SJSA1 (cell line): ENCODE measurements at regions not wholly inside any gene's neighbourhood (a gene's known extent, or its start where the extent isn't known, plus 50 kb on each side); places are given as distances from the start of the nearest gene placed in this dataset.

Experiments used
- DNase-seq, 2 experiments: peaks; one replicate each; pipeline ENCODE4 v3.0.0-alpha.2; 2015 to 2020; ENCODE audit warnings: low spot score in 2 of 2, low read depth in 1 of 2
- H3K27ac ChIP-seq: fragments of 250-450 bp; sonication (Bioruptor Pico); 2 replicates; pipeline ENCODE4 v1.5.1; 2020; ENCODE audit warnings: mild to moderate bottlenecking, moderate library complexity
- H3K27me3 ChIP-seq: fragments of 250-450 bp; sonication (Bioruptor Pico); replicated peaks from 2 replicates; pipeline ENCODE4 v1.5.1; 2020; ENCODE audit warnings: mild to moderate bottlenecking, moderate library complexity
- H3K36me3 ChIP-seq: fragments of 250-450 bp; sonication (Bioruptor Pico); 2 replicates; pipeline ENCODE4 v1.5.1; 2020; ENCODE audit warnings: mild to moderate bottlenecking
- H3K4me1 ChIP-seq: fragments of 250-450 bp; sonication (Bioruptor Pico); replicated peaks from 2 replicates; pipeline ENCODE4 v1.6.1; 2021; ENCODE audit warnings: mild to moderate bottlenecking
- H3K4me3 ChIP-seq: fragments of 250-450 bp; sonication (Bioruptor Pico); 2 replicates; pipeline ENCODE4 v1.5.1; 2020; ENCODE audit warnings: mild to moderate bottlenecking
- H3K9me3 ChIP-seq: fragments of 250-450 bp; sonication (Bioruptor Pico); replicated peaks from 2 replicates; pipeline ENCODE4 v1.5.1; 2020; ENCODE audit warnings: mild to moderate bottlenecking

GRCh38 chr17:51499897-51500296 lies 239.6 kb downstream of the UTP18 start:
- Histone ChIP-seq H3K36me3 (no peaks in the 10 kb centered on the region), H3K27ac (no peak overlapping the region), H3K4me1 (no peaks in the 10 kb centered on the region), H3K4me3 (no peak overlapping the region), H3K9me3 (no peaks in the 10 kb centered on the region), H3K27me3 (peaks cover 3% of the 10 kb centered on the region; the same call in 1 of the 2 replicates)
- no peak for DNase-seq

GRCh38 chr17:51500454-51500853 lies 240.1 kb downstream of the UTP18 start:
- H3K27me3 ChIP-seq, result peaks cover 4% of the 10 kb centered on the region; the same call in 1 of the 2 replicates
- no peaks in the 10 kb centered on the region for H3K4me1 ChIP-seq
- DNase-seq, result no peak
- H3K4me3 ChIP-seq, result no peak overlapping the region
- no peaks in the 10 kb centered on the region for H3K36me3 ChIP-seq
- H3K9me3 ChIP-seq, result no peaks in the 10 kb centered on the region
- no peak overlapping the region for H3K27ac ChIP-seq

- H3K27me3 ChIP-seq, result peaks cover 4% of the 10 kb centered on the region; the same call in 1 of the 2 replicates
- H3K4me1 ChIP-seq, result no peaks in the 10 kb centered on the region
- no peak overlapping the region for H3K27ac ChIP-seq
- no peaks in the 10 kb centered on the region for H3K36me3 ChIP-seq
- no peaks in the 10 kb centered on the region for H3K9me3 ChIP-seq
- H3K4me3 ChIP-seq, result no peak overlapping the region
- DNase-seq, result no peak
These were observed 245.1 kb downstream of the UTP18 start for GRCh38 chr17:51505450-51505849.

GRCh38 chr17:51507444-51507843 lies 247.1 kb downstream of the UTP18 start:
- no peaks in the 10 kb centered on the region for H3K4me1 ChIP-seq
- peaks cover 4% of the 10 kb centered on the region; the same call in 1 of the 2 replicates for H3K27me3 ChIP-seq
- H3K4me3 ChIP-seq, result no peak overlapping the region
- H3K9me3 ChIP-seq, result no peaks in the 10 kb centered on the region
- H3K27ac ChIP-seq, result no peak overlapping the region
- no peak for DNase-seq
- H3K36me3 ChIP-seq, result no peaks in the 10 kb centered on the region

- Histone ChIP-seq H3K4me3 (no peak overlapping the region), H3K27me3 (peaks cover 4% of the 10 kb centered on the region; the same call in 1 of the 2 replicates), H3K4me1 (no peaks in the 10 kb centered on the region), H3K27ac (no peak overlapping the region), H3K36me3 (no peaks in the 10 kb centered on the region), H3K9me3 (no peaks in the 10 kb centered on the region)
- no peak for DNase-seq
These were observed 247.7 kb downstream of the UTP18 start for GRCh38 chr17:51508048-51508447.

GRCh38 chr17:51510940-51511339 lies 250.6 kb downstream of the UTP18 start:
- Histone ChIP-seq H3K4me3 (no peak overlapping the region), H3K4me1 (no peaks in the 10 kb centered on the region), H3K27me3 (no peaks in the 10 kb centered on the region), H3K9me3 (no peaks in the 10 kb centered on the region), H3K27ac (no peak overlapping the region), H3K36me3 (no peaks in the 10 kb centered on the region)
- no peak for DNase-seq

- Histone ChIP-seq H3K27me3 (no peaks in the 10 kb centered on the region), H3K4me1 (no peaks in the 10 kb centered on the region), H3K27ac (no peak overlapping the region), H3K36me3 (no peaks in the 10 kb centered on the region), H3K4me3 (no peak overlapping the region), H3K9me3 (no peaks in the 10 kb centered on the region)
- no peak for DNase-seq
These were observed 252.0 kb downstream of the UTP18 start for GRCh38 chr17:51512220-51512907.

GRCh38 chr17:51516924-51517323 lies 256.6 kb downstream of the UTP18 start:
- H3K4me3 ChIP-seq, result no peak overlapping the region
- H3K4me1 ChIP-seq, result no peaks in the 10 kb centered on the region
- H3K9me3 ChIP-seq, result no peaks in the 10 kb centered on the region
- no peak overlapping the region for H3K27ac ChIP-seq
- no peaks in the 10 kb centered on the region for H3K36me3 ChIP-seq
- H3K27me3 ChIP-seq, result no peaks in the 10 kb centered on the region
- no peak for DNase-seq

GRCh38 chr17:51524524-51524923 lies 264.2 kb downstream of the UTP18 start:
- H3K4me3 ChIP-seq, result no peak overlapping the region
- H3K4me1 ChIP-seq, result no peaks in the 10 kb centered on the region
- H3K36me3 ChIP-seq, result no peaks in the 10 kb centered on the region
- DNase-seq, result no peak
- no peaks in the 10 kb centered on the region for H3K9me3 ChIP-seq
- H3K27ac ChIP-seq, result no peak overlapping the region
- no peaks in the 10 kb centered on the region for H3K27me3 ChIP-seq

GRCh38 chr17:51526507-51526906 lies 266.2 kb downstream of the UTP18 start:
- Histone ChIP-seq H3K27me3 (no peaks in the 10 kb centered on the region), H3K27ac (no peak overlapping the region), H3K9me3 (no peaks in the 10 kb centered on the region), H3K4me1 (no peaks in the 10 kb centered on the region), H3K4me3 (no peak overlapping the region), H3K36me3 (no peaks in the 10 kb centered on the region)
- no peak for DNase-seq

GRCh38 chr17:51527225-51527982 lies 267.1 kb downstream of the UTP18 start:
- Histone ChIP-seq H3K9me3 (no peaks in the 10 kb centered on the region), H3K27me3 (no peaks in the 10 kb centered on the region), H3K4me3 (no peak overlapping the region), H3K27ac (no peak overlapping the region), H3K4me1 (no peaks in the 10 kb centered on the region), H3K36me3 (no peaks in the 10 kb centered on the region)
- DNase-seq, result no peak

- DNase-seq, result no peak
- Histone ChIP-seq H3K27me3 (no peaks in the 10 kb centered on the region), H3K27ac (no peak overlapping the region), H3K36me3 (no peaks in the 10 kb centered on the region), H3K9me3 (no peaks in the 10 kb centered on the region), H3K4me1 (no peaks in the 10 kb centered on the region), H3K4me3 (no peak overlapping the region)
These were observed 267.8 kb downstream of the UTP18 start for GRCh38 chr17:51528111-51528510.

GRCh38 chr17:51533219-51533618 lies 272.9 kb downstream of the UTP18 start:
- Histone ChIP-seq H3K27ac (no peak overlapping the region), H3K9me3 (no peaks in the 10 kb centered on the region), H3K27me3 (no peaks in the 10 kb centered on the region), H3K36me3 (no peaks in the 10 kb centered on the region), H3K4me1 (no peaks in the 10 kb centered on the region), H3K4me3 (no peak overlapping the region)
- no peak for DNase-seq

- H3K4me1 ChIP-seq, result no peaks in the 10 kb centered on the region
- H3K36me3 ChIP-seq, result no peaks in the 10 kb centered on the region
- H3K9me3 ChIP-seq, result no peaks in the 10 kb centered on the region
- H3K27ac ChIP-seq, result no peak overlapping the region
- no peak overlapping the region for H3K4me3 ChIP-seq
- no peaks in the 10 kb centered on the region for H3K27me3 ChIP-seq
- no peak for DNase-seq
These were observed 273.5 kb downstream of the UTP18 start for GRCh38 chr17:51533821-51534220.
